Transverse colon (tissue), 4 donors: ENCODE measurements at regions not wholly inside any gene's neighbourhood (a gene's known extent, or its start where the extent isn't known, plus 50 kb on each side); places are given as distances from the start of the nearest gene placed in this dataset.
"Not testable (repeated sequence)": the region's sequence is repeated elsewhere in the genome, so short reads cannot be mapped to it uniquely, and the experiment has no call there.

Experiments used
- DNase-seq: peaks from one replicate; pipeline ENCODE4 v3.0.0-alpha.2; 2019
- H3K27ac ChIP-seq, 4 donors: fragments of 200-600 bp; sonication (generic); 2 replicates each; pipeline ENCODE4 v1.5.1; 2016 to 2018; ENCODE audit warnings: inconsistent platforms in 4 of 4
- H3K27me3 ChIP-seq: fragments of 200-600 bp; sonication (generic); 2 replicates; pipeline ENCODE4 v1.5.1; 2017; ENCODE audit warnings: inconsistent platforms
- H3K36me3 ChIP-seq, 4 donors: fragments of 200-600 bp; sonication (generic); 2 replicates each; pipeline ENCODE4 v1.5.1; 2017 to 2019; ENCODE audit warnings: inconsistent platforms in 4 of 4
- H3K4me1 ChIP-seq, 4 donors: fragments of 200-600 bp; sonication (generic); 2 replicates each; pipeline ENCODE4 v1.5.1; 2017 to 2020; ENCODE audit warnings: inconsistent platforms in 4 of 4
- H3K4me3 ChIP-seq, 4 donors: fragments of 200-600 bp; sonication (generic); 1 replicate in 1 of 4; 2 replicates in 3 of 4; pipeline versions ENCODE4 v1.5.1 to v1.6.1; 2017 to 2019; ENCODE audit warnings: inconsistent platforms in 4 of 4
- H3K9me3 ChIP-seq, 2 donors: fragments of 200-600 bp; sonication (generic); 2 replicates each; pipeline ENCODE4 v1.5.1; 2017 to 2019; ENCODE audit warnings: inconsistent platforms in 2 of 2
- EP300 ChIP-seq: sonication (generic); formaldehyde crosslinking; IDR thresholded peaks from one replicate; pipeline ENCODE4 v1.6.1; 2017; ENCODE audit warnings: antibody characterized with exemption, low read depth
- POLR2A ChIP-seq: fragments of 450-650 bp; IDR thresholded peaks from one replicate; pipeline ENCODE4 v1.6.1; 2016; ENCODE audit warnings: antibody characterized with exemption, mild to moderate bottlenecking, moderate library complexity
- POLR2AphosphoS5 ChIP-seq, 3 donors: sonication (generic); formaldehyde crosslinking; IDR thresholded peaks; one replicate each; pipeline ENCODE4 v1.6.1; 2016; ENCODE audit warnings: antibody characterized with exemption in 3 of 3
- WGBS, 2 donors: methylation state at CpG; one replicate each; pipeline ENCODE4 v1.1.5; 2018; ENCODE audit warnings: low coverage in 1 of 2; 5-methylcytosine and 5-hydroxymethylcytosine counted together
- in situ Hi-C, 4 donors: fragments of 200-750 bp; cut with MboI; loops; one replicate each; pipeline versions ENCODE4 v1.15.0 to v1.15.1; 2017; ENCODE audit warnings: low sequenced_read_pairs in 3 of 4, low pct_ligation_motif_present in 1 of 4, low pct_unique_long_range_greater_than_20kb in 1 of 4
- intact Hi-C: fragments of 100-400 bp; cut with DNase I; formaldehyde crosslinking; loops from one replicate; pipeline ENCODE4 v1.15.1; 2023; ENCODE audit warnings: low total_unique reads
- TF ChIP-seq, protein P1 (sequence below), 5 experiments: fragments of 200-600 bp in 3 of 5; fragments of 450-650 bp in 2 of 5; sonication (generic) in 3 of 5; IDR thresholded peaks; 1 replicate in 2 of 5; 2 replicates in 3 of 5; pipeline ENCODE4 v1.5.1; 2016 to 2017; ENCODE audit warnings: antibody characterized with exemption in 5 of 5, inconsistent platforms in 3 of 5, mild to moderate bottlenecking in 2 of 5, moderate library complexity in 1 of 5

DNA sequence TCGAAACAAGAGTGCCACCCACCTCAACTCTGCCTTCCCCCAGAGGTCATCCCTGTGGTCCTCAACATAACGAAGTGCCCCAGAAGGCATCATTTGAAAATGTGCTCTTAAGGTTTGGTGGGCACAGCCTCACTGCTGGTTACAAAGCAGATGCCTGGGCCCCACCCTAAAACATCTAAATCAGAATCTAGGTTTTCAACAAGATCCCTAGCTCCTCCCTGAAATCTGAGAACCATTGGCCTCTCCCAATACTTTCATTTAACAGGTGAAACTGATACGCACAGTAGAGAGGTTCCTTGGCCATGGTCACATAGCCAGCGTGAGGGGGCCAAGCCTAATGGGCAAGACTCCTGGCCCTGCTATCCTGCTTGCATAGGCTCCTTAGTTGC lies 376.2 kb upstream of the CLINT1 start:
- Histone ChIP-seq H3K9me3 (no peaks in the 10 kb centered on the region), H3K4me3 (no peak overlapping the region), H3K4me1 (no peaks in the 10 kb centered on the region), H3K27me3 (no peaks in the 10 kb centered on the region), H3K36me3 (no peaks in the 10 kb centered on the region), H3K27ac (no peak overlapping the region)
- TF ChIP-seq, protein P1, sequence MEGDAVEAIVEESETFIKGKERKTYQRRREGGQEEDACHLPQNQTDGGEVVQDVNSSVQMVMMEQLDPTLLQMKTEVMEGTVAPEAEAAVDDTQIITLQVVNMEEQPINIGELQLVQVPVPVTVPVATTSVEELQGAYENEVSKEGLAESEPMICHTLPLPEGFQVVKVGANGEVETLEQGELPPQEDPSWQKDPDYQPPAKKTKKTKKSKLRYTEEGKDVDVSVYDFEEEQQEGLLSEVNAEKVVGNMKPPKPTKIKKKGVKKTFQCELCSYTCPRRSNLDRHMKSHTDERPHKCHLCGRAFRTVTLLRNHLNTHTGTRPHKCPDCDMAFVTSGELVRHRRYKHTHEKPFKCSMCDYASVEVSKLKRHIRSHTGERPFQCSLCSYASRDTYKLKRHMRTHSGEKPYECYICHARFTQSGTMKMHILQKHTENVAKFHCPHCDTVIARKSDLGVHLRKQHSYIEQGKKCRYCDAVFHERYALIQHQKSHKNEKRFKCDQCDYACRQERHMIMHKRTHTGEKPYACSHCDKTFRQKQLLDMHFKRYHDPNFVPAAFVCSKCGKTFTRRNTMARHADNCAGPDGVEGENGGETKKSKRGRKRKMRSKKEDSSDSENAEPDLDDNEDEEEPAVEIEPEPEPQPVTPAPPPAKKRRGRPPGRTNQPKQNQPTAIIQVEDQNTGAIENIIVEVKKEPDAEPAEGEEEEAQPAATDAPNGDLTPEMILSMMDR (IDR thresholded peaks at IDR 0.05): no peak
- no peak for TF ChIP-seq EP300
- no peak for TF ChIP-seq POLR2A
- no peak for TF ChIP-seq POLR2AphosphoS5 (IDR thresholded peaks at IDR 0.05)
- intact Hi-C loops: no loop called here
- in situ Hi-C loops: no loop called here
- 70 to 83% methylated on average over 2 to 4 of the region's 4 CpGs for WGBS, 2 donors
- no peak for DNase-seq

DNA sequence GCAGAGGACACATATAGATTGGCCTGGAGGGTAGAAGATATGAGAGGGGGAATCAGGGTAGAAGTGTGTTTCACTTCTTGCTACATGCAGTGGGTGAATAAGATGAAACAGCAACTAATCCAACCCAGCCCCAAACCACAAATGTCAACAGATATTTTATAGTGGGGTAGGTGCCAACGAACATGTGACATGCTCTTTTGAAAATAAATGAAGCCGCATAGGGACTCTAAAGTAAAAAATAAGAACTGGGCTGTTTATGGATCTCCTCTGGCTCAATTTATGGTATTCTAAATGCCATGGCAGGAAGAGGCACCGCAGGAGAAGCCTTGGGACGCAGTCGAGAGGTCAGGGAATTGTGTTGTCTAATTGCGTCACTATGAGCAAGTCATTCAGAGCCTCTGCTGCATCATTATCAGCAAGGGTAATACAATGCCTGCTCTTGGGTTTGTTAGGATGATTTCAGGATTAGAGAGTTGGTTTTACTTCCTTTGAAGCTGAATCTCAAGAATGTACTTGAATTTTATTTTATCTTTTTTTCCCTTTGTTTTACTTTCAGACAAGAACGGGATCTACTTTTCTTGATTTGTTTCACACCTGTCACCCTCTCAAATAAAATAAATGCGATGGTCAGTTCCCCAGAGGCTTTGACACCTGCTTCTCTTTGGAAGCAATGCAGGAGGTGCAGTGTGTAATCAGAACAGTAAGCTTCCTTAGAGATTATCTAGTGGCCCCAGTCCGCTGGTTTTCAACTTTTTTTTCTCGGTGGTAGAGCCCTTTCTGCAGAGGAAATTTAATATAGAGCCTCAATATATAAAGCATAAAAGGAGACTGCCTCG lies 375.6 kb upstream of the CLINT1 start:
- no peaks in the 10 kb centered on the region for H3K9me3 ChIP-seq
- 50 to 57% methylated on average over 6 to 11 of the region's 11 CpGs for WGBS, 2 donors
- in situ Hi-C loops: no loop called here

DNA sequence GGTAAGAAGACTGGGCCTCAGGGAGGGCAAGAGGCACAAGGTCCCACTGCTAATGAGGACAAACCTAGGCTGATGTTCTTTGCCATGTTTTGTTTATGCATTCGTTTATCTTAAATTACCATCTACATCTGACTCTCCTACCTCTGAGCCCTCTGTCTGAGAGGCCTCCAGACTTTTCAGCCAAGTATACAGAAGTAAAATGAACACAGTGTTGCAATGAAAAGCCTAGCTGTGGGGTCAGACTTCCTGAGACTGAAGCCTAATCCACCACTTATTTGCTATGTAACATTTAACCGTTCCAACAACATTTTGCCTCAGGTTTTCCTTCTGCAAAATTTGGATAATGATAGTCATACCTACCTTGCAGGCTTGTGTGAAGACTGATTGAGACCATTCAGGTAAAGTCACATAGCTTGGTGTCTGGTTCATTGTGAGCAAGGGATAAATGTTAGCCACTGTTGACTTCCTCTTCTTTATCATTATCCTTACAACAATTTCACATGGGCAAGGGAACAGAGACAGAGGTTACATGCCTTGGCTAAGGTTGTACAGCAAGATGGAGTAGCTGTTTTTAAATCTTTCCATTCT lies 374.9 kb upstream of the CLINT1 start:
- DNase-seq: no peak
- TF ChIP-seq POLR2A (no peak), EP300 (no peak), POLR2AphosphoS5 (IDR thresholded peaks at IDR 0.05) (no peak)
- TF ChIP-seq, protein P1 (IDR thresholded peaks at IDR 0.05): no peak
- no peaks in the 10 kb centered on the region for H3K27me3 ChIP-seq
- no peak overlapping the region for H3K4me3 ChIP-seq
- intact Hi-C loops: no loop called here
- no peaks in the 10 kb centered on the region for H3K36me3 ChIP-seq
- H3K4me1 ChIP-seq: no peaks in the 10 kb centered on the region
- in situ Hi-C loops: no loop called here
- H3K27ac ChIP-seq: no peak overlapping the region
- H3K9me3 ChIP-seq: no peaks in the 10 kb centered on the region
- 89% methylated on average over 2 of the region's 2 CpGs; no CpG with 5 or more reads in 1 of the 2 donors for WGBS, 2 donors

More for the DNA sequence above, 375.6 kb upstream of the CLINT1 start:
- no peak overlapping the region for H3K27ac ChIP-seq
- intact Hi-C loops: no loop called here
- H3K4me1 ChIP-seq: no peaks in the 10 kb centered on the region
- no peaks in the 10 kb centered on the region for H3K27me3 ChIP-seq
- TF ChIP-seq POLR2AphosphoS5 (IDR thresholded peaks at IDR 0.05): no peak
- no peak for TF ChIP-seq EP300
- TF ChIP-seq POLR2A: no peak
- TF ChIP-seq, protein P1 (IDR thresholded peaks at IDR 0.05): no peak
- H3K4me3 ChIP-seq: no peak overlapping the region
- DNase-seq: no peak
- no peaks in the 10 kb centered on the region for H3K36me3 ChIP-seq

DNA sequence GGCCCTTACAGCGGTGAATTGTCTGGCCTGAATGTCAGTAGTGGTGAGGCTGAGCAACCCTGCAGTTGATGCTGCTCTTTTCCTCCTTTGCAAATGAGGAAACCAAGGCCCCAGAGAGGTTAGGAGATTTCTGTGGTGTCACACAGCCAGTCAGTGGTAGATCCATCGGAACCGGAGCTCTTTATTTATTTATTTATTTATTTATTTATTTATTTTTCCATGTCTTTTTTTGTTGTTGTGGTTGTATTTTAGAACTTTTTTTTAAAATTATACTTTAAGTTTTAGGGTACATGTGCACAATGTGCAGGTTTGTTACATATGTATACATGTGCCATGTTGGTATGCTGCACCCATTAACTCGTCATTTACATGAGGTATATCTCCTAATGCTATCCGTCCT lies 368.4 kb upstream of the CLINT1 start:
- intact Hi-C loops, H3K9me3 ChIP-seq, in situ Hi-C loops, DNase-seq, H3K36me3 ChIP-seq, H3K27ac ChIP-seq, H3K27me3 ChIP-seq, H3K4me3 ChIP-seq, H3K4me1 ChIP-seq: not testable (repeated sequence)
- 94 to 95% methylated on average over 2 to 5 of the region's 5 CpGs for WGBS, 2 donors
